GM12878 (cell line): ENCODE measurements at regions not wholly inside any gene's neighbourhood (a gene's known extent, or its start where the extent isn't known, plus 50 kb on each side); places are given as distances from the start of the nearest gene placed in this dataset.

Experiments used
- ATAC-seq: fragments of 200-7000 bp; cut with Tn5 transposase; 3 replicates; pipeline ENCODE4 v1.9.1; 2020; ENCODE audit warnings: mild to moderate bottlenecking, moderate library complexity
- BruUV-seq: library from RNA; stranded (reverse); fragments of 400-500 nt; replicated peaks from 2 replicates; lab custom pipeline; 2021; lab: Mats Ljungman, UMichigan
- CTCF ChIA-PET: fragments of 300-600 bp; sonication (Branson Sonifier 250); formaldehyde crosslinking; extraction: SDS; loops from one replicate; lab custom pipeline; 2021; ENCODE audit warnings: inconsistent platforms; lab: Yijun Ruan, JAX
- POLR2A ChIA-PET: fragments of 350-600 bp; formaldehyde crosslinking; extraction: SDS; loops from one replicate; lab custom pipeline; 2021; ENCODE audit warnings: inconsistent platforms; lab: Charles Lee
- RAD21 ChIA-PET: fragments of 300-600 bp; sonication (Branson Sonifier 250); formaldehyde crosslinking; loops from one replicate; lab custom pipeline; 2023; ENCODE audit warnings: antibody characterized with exemption; ENCODE audit not compliant: unreplicated experiment; lab: Charles Lee
- SMC1A ChIA-PET: fragments of 300-600 bp; sonication (Branson Sonifier 250); formaldehyde crosslinking; loops from one replicate; lab custom pipeline; 2023; ENCODE audit not compliant: unreplicated experiment, uncharacterized antibody; lab: Charles Lee
- DNase-seq: peaks from one replicate; pipeline ENCODE4 v3.0.0-alpha.2; 2011; ENCODE audit warnings: low read depth, low spot score
- FAIRE-seq: peaks from 3 replicates; lab custom pipeline; 2011; peaks lifted over from hg19 to GRCh38; lab: Jason Lieb, UNC
- H2AFZ ChIP-seq: 2 replicates; pipeline ENCODE4 v1.6.0; 2011; ENCODE audit warnings: low read depth, low read length, control low read depth; ENCODE audit not compliant: control insufficient read depth
- H3K27ac ChIP-seq: 2 replicates; pipeline ENCODE4 v1.5.1; 2011; ENCODE audit warnings: control low read depth; ENCODE audit not compliant: control insufficient read depth, insufficient read depth
- H3K27me3 ChIP-seq, 2 experiments: replicated peaks in 1 of 2; 2 replicates each; pipeline versions ENCODE4 v1.6.0 to v1.6.1; 2011; ENCODE audit warnings: low read length in 1 of 2; ENCODE audit not compliant: control insufficient read depth in 2 of 2, insufficient read depth in 2 of 2
- H3K36me3 ChIP-seq, 2 experiments: 2 replicates each; pipeline ENCODE4 v1.5.1; 2011; ENCODE audit warnings: low read length in 1 of 2; ENCODE audit not compliant: control insufficient read depth in 2 of 2, insufficient read depth in 2 of 2
- H3K4me1 ChIP-seq: 2 replicates; pipeline ENCODE4 v1.6.1; 2011; ENCODE audit warnings: mild to moderate bottlenecking, low read length, moderate library complexity, mixed read lengths; ENCODE audit not compliant: control insufficient read depth, insufficient read depth
- H3K4me2 ChIP-seq: 2 replicates; pipeline ENCODE4 v1.6.0; 2011; ENCODE audit warnings: control low read depth; ENCODE audit not compliant: control insufficient read depth, insufficient read depth
- H3K4me3 ChIP-seq: fragments of 200-600 bp; sonication (generic); 2 replicates; pipeline ENCODE4 v1.5.1; 2016
- H3K79me2 ChIP-seq: 2 replicates; pipeline ENCODE4 v1.6.0; 2011; ENCODE audit warnings: low read length; ENCODE audit not compliant: control insufficient read depth, insufficient read depth
- H3K9ac ChIP-seq: 2 replicates; pipeline ENCODE4 v1.8.0; 2011; ENCODE audit warnings: low read length, control low read depth, mixed read lengths; ENCODE audit not compliant: control insufficient read depth, insufficient read depth
- H3K9me3 ChIP-seq: replicated peaks from 3 replicates; pipeline ENCODE4 v1.5.1; 2011; ENCODE audit warnings: mild to moderate bottlenecking, low read length; ENCODE audit not compliant: control insufficient read depth, insufficient read depth
- H4K20me1 ChIP-seq: 2 replicates; pipeline ENCODE4 v1.6.0; 2011; ENCODE audit not compliant: control insufficient read depth, insufficient read depth
- BCL11A ChIP-seq: IDR thresholded peaks from 2 replicates; pipeline ENCODE4 v1.6.1; 2011; ENCODE audit warnings: low read depth, low read length
- BMI1 ChIP-seq: fragments of 450-650 bp; IDR thresholded peaks from 2 replicates; pipeline ENCODE4 v1.6.1; 2016; ENCODE audit warnings: mild to moderate bottlenecking, moderate library complexity, borderline replicate concordance
- CBX5 ChIP-seq: sonication (generic); IDR thresholded peaks from 2 replicates; pipeline ENCODE4 v1.6.1; 2016; ENCODE audit warnings: low read depth, moderate library complexity, mild to moderate bottlenecking, inconsistent platforms
- FOXM1 ChIP-seq: IDR thresholded peaks from 2 replicates; pipeline ENCODE4 v1.6.1; 2012; ENCODE audit warnings: low read depth, mild to moderate bottlenecking, inconsistent platforms, low read length, moderate library complexity
- HSF1 ChIP-seq: fragments of 150-350 bp; IDR thresholded peaks from 2 replicates; pipeline ENCODE4 v1.6.1; 2014; ENCODE audit warnings: mild to moderate bottlenecking, low read depth, low read length
- IRF5 ChIP-seq: fragments of 450-650 bp; IDR thresholded peaks from 2 replicates; pipeline ENCODE4 v1.6.1; 2017; ENCODE audit warnings: borderline replicate concordance
- NBN ChIP-seq: fragments of 450-650 bp; IDR thresholded peaks from 2 replicates; pipeline ENCODE4 v1.6.1; 2016
- RBBP5 ChIP-seq: fragments of 200-600 bp; sonication (generic); conservative IDR thresholded peaks from 2 replicates; pipeline ENCODE4 v1.6.1; 2016
- SKIL ChIP-seq: fragments of 450-650 bp; IDR thresholded peaks from 2 replicates; pipeline ENCODE4 v1.6.1; 2017; ENCODE audit warnings: mild to moderate bottlenecking, low read depth, inconsistent platforms; ENCODE audit not compliant: poor library complexity, severe bottlenecking
- SMC3 ChIP-seq: IDR thresholded peaks from 2 replicates; pipeline ENCODE4 v1.6.1; 2011; ENCODE audit warnings: low read length, improper control_type of control experiment, borderline replicate concordance
- SP1 ChIP-seq: IDR thresholded peaks from one replicate; pipeline ENCODE4 v1.6.1; 2011; ENCODE audit warnings: low read depth, low read length
- TAF1 ChIP-seq: IDR thresholded peaks from 2 replicates; pipeline ENCODE4 v1.6.1; 2011; ENCODE audit warnings: mild to moderate bottlenecking, low read depth, low read length, borderline replicate concordance
- TCF7 ChIP-seq: IDR thresholded peaks from 2 replicates; pipeline ENCODE4 v1.6.1; 2014; ENCODE audit warnings: antibody characterized with exemption, borderline replicate concordance
- ZNF24 ChIP-seq: fragments of 450-650 bp; IDR thresholded peaks from 2 replicates; pipeline ENCODE4 v1.6.1; 2017; ENCODE audit warnings: antibody characterized with exemption, mild to moderate bottlenecking
- WGBS: methylation state at CpG from one replicate; pipeline ENCODE4 v1.1.6; 2016; ENCODE audit warnings: low lambda C conversion rate; ENCODE audit not compliant: insufficient replicate concordance, insufficient coverage; ENCODE audit errors: missing lambda C conversion rate; 5-methylcytosine and 5-hydroxymethylcytosine counted together
- in situ Hi-C: fragments of 300-500 bp; cut with MboI; formaldehyde crosslinking; loops from 9 replicates; pipeline ENCODE4 v1.14.3; 2018; ENCODE audit warnings: mixed read lengths
- intact Hi-C: fragments of 100-400 bp; cut with micrococcal nuclease; formaldehyde crosslinking; loops from one replicate; pipeline ENCODE4 v1.14.2; 2022; ENCODE audit not compliant: unreplicated experiment

- Histone ChIP-seq H4K20me1 (no peaks in the 10 kb centered on the region), H3K27ac (no peak overlapping the region), H2AFZ (no peak overlapping the region), H3K4me1 (no peaks in the 10 kb centered on the region), H3K9me3 (no peaks in the 10 kb centered on the region; the same call in 2 of the 3 replicates), H3K36me3 (no peaks in the 10 kb centered on the region), H3K79me2 (no peaks in the 10 kb centered on the region), H3K4me3 (no peak overlapping the region), H3K9ac (no peak overlapping the region), H3K4me2 (no peak overlapping the region), H3K27me3 (no peaks in the 10 kb centered on the region)
- FAIRE-seq (no peak), DNase-seq (no peak), ATAC-seq (no peak)
- TF ChIP-seq ZNF24 (no peak), IRF5 (no peak), BCL11A (no peak), BMI1 (no peak), FOXM1 (no peak), CBX5 (no peak), TAF1 (no peak), SMC3 (no peak), SKIL (no peak), HSF1 (no peak), NBN (no peak), TCF7 (no peak), RBBP5 (no peak), SP1 (no peak)
- POLR2A ChIA-PET, result no interaction called here
- WGBS, result 3% methylated on average over 4 of the region's 4 CpGs
- CTCF ChIA-PET, result interaction anchor here (1.6 kb wide), 1 partner anchor 424 kb away, joined by 3 read pairs; no protein-coding TSS in a partner anchor
- SMC1A ChIA-PET, result no interaction called here
- in situ Hi-C loops (no loop called here), intact Hi-C loops (no loop called here)
- RAD21 ChIA-PET, result no interaction called here
- no TSS peak for BruUV-seq
Observed at GRCh38 chr5:35502206-35502605, 115.5 kb upstream of the SPEF2 start.
